Esophagus muscularis mucosa (tissue), 3 donors: ENCODE measurements at regions not wholly inside any gene's neighbourhood (a gene's known extent, or its start where the extent isn't known, plus 50 kb on each side); places are given as distances from the start of the nearest gene placed in this dataset.

Source experiments
- POLR2A ChIP-seq: fragments of 450-650 bp; IDR thresholded peaks from one replicate; pipeline ENCODE4 v1.6.1; 2017; ENCODE audit warnings: antibody characterized with exemption, moderate library complexity, mild to moderate bottlenecking, low read depth
- POLR2AphosphoS5 ChIP-seq, 2 donors: sonication (generic); formaldehyde crosslinking; IDR thresholded peaks; one replicate each; pipeline ENCODE4 v1.6.1; 2017; ENCODE audit warnings: antibody characterized with exemption in 2 of 2
- TF ChIP-seq, protein P1 (sequence below), 3 experiments: fragments of 200-600 bp in 2 of 3; fragments of 450-650 bp in 1 of 3; sonication (generic) in 2 of 3; IDR thresholded peaks; one replicate each; pipeline ENCODE4 v1.5.1; 2017 to 2019; ENCODE audit warnings: antibody characterized with exemption in 3 of 3, mild to moderate bottlenecking in 2 of 3, moderate library complexity in 1 of 3

DNA sequence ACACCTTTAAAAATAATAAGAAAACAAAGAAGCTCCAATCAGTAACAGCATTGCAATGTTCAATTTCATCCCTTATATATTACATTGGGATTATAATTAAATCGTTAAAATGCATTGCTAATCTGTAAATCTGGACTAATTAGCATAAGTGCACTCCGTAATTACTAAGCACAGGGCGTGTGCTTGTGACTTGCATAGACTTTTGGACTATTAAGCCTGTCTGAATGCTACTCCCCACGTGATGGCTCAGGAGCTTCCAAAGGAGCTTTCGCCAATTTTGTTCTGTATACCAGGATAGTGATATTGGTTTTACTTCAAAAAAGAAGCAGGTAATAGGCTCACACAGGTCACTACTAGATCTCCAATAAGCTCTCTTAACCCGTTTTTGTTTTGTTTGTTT, 497.1 kb downstream of the SMARCA1 start:
- TF ChIP-seq, protein P1, sequence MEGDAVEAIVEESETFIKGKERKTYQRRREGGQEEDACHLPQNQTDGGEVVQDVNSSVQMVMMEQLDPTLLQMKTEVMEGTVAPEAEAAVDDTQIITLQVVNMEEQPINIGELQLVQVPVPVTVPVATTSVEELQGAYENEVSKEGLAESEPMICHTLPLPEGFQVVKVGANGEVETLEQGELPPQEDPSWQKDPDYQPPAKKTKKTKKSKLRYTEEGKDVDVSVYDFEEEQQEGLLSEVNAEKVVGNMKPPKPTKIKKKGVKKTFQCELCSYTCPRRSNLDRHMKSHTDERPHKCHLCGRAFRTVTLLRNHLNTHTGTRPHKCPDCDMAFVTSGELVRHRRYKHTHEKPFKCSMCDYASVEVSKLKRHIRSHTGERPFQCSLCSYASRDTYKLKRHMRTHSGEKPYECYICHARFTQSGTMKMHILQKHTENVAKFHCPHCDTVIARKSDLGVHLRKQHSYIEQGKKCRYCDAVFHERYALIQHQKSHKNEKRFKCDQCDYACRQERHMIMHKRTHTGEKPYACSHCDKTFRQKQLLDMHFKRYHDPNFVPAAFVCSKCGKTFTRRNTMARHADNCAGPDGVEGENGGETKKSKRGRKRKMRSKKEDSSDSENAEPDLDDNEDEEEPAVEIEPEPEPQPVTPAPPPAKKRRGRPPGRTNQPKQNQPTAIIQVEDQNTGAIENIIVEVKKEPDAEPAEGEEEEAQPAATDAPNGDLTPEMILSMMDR (IDR thresholded peaks at IDR 0.05), result no peak
- no peak for TF ChIP-seq POLR2A
- no peak for TF ChIP-seq POLR2AphosphoS5 (IDR thresholded peaks at IDR 0.05)
